SKM-1 (cell line): ENCODE measurements at regions not wholly inside any gene's neighbourhood (a gene's known extent, or its start where the extent isn't known, plus 50 kb on each side); places are given as distances from the start of the nearest gene placed in this dataset.

ENCODE experiments used
- DNase-seq: peaks from one replicate; lab custom pipeline; 2025; ENCODE audit not compliant: unreplicated experiment; lab: John Stamatoyannopoulos, UW

DNA sequence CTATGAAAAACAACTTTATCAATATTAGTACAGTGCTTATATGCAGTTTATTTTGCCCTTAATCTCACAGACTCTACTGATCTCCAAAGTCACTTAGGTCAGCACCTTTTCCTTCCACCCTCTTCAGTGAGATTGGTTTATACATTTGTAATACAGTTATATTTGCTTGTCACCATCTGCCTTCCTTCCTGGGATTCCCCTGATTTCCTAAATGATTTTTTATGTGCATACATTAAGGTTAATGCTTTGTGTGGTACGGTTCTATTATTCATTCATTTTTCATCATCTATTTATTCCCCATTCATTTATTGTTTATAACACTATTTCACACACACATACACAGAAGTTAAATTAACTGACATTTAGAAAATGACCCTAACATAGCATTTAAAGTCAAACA is 419.8 kb upstream of the CDH11 start:
- DNase-seq, result no peak

DNA sequence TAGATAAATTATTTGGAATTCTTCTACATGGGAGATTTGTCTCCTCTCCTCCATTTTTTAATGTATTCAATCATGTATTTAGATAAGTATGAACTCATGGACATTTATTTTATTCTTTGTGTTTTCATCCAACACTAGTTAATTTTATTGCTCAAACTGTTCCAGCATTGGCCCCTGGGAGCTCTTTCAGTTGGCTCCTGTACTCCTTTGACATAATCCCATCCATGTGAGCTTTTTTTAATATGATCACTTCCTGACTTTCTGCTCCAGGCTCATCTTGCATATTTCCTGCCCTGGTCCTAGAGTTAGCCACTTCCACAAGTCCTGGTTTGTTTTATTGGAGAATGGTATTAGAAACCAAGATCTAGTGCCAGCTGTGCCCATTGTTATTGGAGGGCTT is 419.0 kb upstream of the CDH11 start:
- DNase-seq, result no peak

DNA sequence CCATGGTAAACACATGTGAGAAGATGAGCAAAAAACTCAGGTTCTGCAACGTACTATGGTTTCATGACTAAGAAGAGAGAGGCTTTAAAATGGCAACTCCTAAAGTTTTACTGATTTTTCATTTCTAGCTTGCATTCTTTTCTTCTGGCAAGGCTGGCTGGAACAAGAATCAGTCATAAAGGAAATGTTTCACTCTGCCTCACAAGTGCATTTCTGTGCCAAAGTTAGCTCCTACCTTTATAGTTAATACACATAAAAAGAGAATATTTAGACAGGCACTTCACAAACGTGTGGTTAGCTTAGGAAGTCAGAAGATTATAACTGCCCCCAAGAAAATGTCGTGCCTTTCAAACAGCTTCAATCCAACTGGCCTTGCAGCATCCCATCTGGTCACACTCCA is 417.1 kb upstream of the CDH11 start:
- no peak for DNase-seq

DNA sequence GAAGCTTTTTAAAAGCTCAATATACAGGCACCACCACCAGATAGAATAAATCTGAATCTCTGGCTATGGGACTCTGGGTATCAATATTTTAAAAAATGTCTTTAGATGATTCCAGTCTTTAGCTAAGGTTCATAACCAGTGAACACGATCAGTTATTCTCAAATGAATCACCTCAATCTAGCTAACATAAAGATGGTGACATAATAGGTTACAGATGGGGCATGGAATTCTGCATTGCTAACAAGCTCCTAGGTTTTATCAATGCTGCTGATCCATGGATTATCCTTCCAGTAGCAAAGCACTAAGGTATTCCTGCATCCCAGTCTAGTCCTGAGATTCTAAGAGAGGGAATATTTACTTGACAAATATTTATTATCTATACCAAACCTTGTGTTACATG is 415.5 kb upstream of the CDH11 start:
- DNase-seq, result no peak

DNA sequence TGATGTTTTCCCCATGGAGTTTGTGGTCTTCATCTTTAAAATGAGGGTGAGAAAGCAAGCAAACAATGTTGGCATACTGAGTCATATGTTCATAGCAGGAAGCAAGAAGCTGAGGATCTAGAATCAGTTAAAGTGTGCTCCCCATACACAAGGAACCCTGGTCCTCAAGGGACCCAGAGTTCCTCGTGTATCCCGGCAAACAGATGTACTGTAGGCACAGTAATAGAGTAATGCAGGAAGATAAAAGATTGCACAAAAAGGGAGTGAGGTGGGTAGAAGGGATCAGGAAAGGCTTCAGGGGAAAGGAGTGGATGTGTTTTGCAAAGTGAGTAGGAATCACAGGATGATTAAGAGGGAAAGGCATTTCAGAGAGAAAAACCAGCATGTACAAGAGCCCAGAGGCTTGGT is 412.3 kb upstream of the CDH11 start:
- no peak for DNase-seq

DNA sequence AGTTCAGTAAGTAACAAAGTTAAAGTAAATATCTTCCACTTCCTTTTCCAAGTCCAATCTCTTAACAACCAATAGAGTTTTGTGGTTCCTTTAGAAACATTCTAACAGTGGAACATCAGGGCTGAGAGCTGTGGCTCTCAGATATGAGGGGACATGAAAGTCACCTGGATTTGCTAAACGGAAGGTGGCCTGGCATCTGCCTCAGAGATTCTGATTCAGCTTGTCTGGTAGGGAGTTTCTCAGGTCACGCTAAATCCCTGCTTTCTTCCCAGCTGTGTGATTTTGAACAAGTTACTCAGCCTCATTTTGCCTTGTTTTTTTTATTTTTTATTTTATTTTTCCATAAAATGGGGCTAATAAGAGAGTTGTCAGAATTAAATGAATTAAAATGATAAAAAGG is 411.0 kb upstream of the CDH11 start:
- DNase-seq, result no peak

DNA sequence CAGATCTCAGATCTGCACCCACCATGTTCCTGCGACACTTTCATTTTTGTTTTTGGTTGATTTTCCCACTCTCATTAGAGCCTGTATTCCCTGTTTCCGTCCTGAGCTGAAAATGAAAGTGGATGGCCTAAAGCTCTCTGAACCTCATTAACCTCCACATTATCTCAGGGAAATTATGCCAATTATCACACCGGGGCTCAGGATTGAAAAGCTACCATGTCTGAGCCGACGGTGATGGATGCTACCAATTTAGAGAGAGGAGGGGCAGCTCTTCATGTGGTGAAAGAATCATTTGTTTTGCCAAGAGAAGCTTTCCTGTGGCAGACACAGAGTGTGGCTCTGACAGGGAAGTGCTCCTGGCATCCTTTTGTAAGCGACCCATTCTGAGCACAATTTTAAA is 410.4 kb upstream of the CDH11 start:
- no peak for DNase-seq

DNA sequence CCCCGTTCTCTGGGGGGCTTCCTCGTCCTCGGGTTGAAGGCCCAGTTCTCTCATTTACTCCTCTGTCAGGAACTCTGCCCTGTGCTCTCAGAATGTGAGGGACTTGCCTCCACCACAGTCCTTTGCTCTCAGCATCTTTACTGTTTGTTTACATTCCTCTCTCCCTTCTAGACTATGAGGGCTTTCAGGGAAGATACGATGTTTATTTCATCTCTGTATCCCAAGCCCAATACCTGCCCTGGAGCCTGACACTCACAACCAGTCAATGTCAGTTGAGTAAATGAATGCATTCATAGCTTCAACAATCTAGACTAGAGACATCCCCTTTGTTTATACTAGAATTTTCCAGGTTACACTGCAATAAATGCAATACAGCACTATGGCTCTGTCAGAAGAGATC is 409.6 kb upstream of the CDH11 start:
- DNase-seq, result no peak

DNA sequence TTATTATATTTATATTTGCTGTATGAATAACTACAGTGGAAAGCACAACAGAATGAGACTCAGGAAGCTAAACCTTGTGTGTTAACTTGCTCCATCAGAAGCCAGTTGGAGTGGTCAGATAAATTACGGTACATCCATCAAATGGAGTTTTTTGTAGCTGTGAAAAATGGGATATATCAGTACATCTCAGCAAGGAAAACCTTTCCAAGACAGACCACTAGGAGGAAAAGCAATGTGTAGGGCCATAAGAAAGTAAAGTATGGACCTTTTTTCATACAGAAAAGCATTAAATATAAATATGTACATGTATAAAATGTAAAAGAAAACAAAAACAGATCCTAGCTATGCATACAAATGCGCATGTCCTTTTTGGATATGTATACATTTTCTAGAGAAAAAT is 403.8 kb upstream of the CDH11 start:
- no peak for DNase-seq

DNA sequence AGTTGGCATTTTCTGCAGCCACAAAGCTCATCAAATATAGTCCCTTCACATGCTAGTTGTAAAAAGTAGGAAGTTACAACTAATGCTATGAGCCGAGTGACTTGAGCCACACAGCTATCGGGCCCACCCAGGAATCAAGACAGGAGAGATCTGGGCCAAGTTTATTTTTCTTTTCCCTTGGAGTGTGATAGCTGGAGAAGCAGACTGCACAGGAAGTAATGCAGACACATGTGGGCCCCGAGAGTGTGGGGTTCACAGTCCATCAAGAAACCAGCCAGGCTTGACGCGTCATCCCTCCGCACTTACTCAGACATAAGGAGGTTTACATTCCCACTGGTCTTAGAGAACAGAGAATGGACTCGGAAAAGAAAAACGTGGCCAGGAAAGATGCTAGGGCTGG is 403.1 kb upstream of the CDH11 start:
- DNase-seq, result no peak

DNA sequence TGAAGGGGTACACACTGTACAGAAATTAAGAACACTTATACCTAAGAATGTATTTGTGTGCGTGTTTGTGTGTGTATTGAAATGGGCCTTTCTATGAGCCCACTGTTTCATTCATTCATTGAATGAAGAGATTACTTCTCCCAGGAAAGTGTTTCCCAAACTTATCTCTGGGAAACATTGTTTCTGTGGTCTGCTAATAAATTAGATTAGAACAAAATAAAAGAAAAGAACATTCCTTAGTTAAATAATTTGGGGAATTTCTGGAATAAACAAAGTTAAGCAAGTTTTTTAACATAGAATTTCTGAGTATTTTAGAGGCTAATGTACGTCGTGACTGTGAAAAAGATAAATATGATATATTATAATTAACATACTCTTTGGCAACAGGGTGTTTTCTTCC is 402.4 kb upstream of the CDH11 start:
- no peak for DNase-seq

DNA sequence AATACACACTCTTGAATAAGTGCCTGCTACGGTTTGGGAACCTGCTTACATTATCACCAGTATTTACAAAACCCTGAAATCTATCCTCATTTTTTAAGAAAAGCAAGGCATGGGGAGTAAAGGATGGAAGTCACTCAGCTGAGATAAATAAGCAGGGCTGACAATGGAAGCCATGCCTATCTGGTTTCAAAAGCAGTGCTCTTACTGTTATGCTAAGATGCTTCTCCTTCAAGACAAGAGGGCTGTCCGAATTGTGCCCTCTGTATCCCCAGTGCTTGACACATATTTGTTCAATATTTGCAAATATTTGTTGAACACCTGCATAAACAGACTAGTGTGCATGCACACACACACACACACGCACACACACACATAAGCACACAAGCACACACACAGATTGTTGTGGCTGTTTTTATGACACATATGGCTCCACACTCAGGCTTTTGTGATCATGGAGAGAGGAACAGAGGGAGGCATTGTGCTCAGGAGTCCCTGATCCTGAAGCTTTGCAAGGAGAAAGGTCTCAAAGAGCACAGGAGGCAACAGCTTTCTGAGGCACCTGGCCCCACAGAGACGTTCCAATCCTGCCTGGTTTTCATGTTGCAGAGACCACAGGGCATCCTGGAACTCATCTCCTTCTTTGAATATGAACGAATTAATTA is 401.6 kb upstream of the CDH11 start:
- no peak for DNase-seq

DNA sequence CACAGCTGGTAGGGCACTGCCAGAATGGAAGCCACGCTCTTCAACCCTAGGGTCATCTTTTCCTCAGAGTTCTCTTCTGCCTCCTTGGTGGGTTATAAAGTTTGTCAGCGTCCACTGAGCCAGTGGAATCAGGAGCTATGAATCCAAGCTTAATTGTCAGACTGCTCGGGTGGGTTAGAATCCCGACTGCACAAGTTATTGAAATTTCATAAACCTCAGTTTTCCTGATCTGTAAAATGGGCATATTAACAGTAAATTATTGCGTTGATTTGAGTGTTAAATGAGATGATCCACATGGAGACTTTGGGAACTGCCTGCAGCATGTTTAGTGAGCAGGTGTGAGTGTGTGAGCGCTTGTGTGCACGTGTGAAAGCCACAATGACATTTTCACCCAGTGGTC is 400.5 kb upstream of the CDH11 start:
- no peak for DNase-seq

DNA sequence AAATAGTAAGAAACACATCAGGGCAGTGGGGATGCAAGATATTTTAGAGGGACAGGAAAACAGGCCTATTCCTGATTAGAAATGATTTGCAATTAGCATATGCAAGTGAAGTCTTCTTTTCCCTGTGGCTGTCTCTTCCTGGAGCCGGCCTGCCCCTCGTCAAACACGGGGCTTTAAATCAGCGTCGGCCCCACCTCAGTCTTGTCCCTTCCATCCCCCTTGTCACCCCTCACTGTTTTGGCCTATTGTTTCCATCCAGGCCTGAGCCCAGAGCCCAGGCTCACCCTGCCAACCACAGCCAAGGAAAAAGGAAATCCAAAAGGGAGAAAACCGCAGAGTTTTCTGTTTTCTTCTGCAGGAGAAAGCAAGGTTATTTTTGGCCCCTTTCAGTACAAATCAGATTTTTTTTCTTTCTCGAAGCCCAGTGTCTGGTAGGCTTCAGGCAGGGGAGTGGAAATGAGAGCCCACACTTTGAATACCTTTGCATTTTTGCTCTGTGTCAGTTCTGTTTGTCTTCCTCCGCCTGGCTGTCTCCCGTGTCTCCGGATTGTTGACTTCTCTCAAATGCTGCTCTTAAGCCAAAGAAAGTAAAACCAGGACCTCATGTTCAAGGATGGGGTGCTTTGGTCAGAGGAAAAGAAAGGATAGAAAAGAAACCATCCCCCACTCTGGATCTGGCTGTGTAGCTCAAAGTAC is 399.9 kb upstream of the CDH11 start:
- DNase-seq, result no peak

DNA sequence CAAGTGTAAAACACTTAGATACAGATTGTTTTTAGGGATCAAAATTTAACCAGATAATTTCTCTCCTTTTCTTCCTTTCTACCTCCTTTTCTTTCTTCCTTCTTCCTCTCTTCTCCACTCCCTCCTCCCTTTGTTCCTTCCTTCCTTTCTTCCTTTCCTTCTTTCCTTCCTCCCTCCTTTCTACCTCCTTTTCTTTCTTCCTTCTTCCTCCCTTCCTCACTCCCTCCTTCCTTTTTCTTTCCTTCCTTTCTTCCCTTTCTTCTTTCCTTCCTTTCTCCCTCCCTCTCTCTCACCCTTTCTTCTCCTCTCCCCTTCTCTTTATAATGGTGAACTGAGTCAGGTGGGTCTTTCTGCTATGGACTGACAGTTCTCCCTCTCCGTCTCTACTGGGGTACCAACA is 397.5 kb upstream of the CDH11 start:
- DNase-seq, result no peak

DNA sequence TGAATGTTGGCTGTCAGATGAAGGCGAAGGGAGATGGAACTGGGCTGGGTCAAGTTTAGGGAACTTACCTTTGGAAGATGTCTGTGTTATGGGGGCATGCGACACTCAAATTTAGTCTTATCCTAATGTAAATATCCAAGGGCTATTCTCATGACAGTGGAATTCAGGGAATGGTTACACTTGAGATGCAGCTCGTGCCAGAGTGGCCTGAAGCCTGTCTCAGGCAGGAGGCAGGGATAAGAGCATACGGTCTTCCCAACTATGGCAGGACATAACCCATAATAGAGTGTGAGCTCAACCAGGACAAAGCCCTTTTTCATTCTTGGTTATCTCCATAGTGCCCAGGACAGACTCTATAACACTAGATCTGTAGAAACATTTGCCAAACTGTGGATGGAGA is 393.3 kb upstream of the CDH11 start:
- DNase-seq, result no peak

DNA sequence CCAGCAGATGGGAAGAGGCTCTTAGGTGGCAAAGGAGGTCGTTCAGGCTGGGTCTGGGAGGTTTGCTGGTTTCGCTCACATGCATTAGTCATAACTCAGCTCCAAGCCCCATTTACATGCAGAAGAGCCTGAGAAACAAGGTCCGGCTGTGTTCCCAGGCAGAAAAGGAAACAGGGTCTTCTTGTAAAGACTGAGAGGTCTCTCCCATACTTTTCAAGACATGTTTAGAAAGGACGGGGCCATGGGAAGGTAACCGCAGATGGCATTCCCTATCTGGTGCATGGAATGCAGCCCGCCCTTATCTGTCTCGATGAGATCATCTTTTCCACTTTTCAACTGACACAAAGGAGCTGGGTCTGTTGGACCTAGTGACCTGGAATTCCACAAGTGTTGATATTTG is 389.0 kb upstream of the CDH11 start:
- no peak for DNase-seq

DNA sequence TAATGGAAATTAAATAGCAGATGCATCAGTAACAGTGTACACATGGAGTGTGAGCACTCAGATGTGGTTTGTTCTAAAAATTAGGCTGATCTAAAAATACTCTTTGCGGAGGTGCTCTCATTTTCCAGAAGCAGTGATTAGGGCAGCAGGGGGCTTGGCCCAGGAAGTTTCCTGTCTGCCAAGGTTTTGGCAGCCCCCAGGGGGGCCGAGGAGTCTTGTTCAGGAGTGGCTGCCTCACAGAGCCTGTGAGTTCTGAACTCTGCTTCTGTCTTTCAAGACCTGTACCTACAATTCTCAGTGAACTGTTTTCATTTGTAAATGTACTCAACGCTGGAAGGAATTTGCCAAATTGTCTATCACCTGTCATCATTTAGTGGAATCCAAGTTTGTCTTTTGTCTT is 388.4 kb upstream of the CDH11 start:
- DNase-seq, result no peak

DNA sequence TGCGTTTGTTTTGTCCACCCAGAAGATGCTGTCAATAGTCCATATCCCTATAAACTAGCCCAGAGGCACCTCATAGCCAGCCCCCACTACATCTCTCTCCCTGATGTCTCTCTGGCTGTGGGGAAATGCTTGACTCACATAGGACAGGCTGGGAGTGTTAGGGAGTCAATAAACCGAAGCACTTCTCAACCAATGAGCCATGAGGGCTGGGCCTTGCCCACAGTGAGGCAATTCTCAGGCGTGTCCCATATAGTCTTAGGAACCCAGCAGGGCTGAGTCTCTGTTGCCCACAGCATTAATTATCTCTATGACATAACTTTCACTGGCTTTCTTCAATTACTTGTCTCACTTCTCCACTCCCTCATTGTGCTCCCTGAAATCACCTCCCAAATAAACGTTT is 387.3 kb upstream of the CDH11 start:
- DNase-seq, result no peak

DNA sequence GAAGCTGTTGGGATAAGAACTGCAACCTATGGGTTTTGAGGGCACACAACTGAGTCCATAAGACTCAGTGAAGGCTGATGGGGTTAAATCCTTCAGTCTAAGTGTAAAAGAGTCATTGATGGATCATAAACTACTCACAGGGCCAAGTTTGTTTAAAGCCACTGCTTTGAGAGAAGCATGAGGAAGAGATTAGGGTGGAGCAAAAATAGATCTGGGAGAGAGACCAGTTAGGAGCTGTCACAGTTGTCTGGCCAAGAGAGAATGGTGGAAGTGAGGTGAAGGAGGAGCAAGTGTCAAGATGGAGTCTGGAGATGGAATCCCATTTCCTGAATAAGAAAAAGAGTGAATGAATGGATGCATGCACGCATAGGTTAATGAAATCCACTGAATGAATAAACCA is 379.1 kb upstream of the CDH11 start:
- no peak for DNase-seq

DNA sequence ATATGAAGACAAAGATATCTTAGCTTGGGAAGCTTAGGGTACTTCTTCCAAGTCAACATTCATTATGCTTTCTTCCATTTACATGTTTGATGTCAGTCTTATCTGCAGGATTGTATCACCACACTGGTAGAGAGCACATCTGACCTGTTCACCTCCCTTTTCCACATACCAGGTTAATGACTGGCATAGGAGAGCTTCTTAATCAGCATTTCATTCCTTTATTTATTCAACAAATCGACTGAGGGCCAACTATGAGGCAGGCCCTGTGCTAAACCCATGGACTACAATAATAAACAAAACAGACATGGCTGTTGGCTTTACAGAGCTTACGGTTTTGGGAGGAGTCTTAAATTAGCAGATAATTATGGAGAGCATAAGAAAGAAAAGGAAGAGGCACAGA is 378.1 kb upstream of the CDH11 start:
- DNase-seq, result no peak

DNA sequence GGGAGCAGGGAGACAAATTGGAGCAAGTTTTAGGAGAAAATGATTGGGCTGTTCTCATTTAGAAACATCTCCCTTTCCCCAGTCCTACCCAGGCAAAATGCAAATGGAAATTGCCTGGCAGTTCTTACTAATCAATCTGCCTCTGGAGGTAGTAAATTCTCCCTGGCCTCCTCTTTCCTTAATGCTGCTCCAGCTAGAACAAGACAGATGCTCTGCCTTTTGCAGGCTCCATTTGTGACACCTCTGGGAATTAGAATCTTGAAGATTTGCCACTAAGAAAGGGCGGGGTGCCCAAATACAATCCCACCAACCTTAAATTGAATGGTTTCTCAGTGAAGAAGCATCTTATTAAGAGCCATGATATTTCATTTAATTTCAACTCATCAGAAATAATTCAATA is 377.7 kb upstream of the CDH11 start:
- DNase-seq, result no peak

DNA sequence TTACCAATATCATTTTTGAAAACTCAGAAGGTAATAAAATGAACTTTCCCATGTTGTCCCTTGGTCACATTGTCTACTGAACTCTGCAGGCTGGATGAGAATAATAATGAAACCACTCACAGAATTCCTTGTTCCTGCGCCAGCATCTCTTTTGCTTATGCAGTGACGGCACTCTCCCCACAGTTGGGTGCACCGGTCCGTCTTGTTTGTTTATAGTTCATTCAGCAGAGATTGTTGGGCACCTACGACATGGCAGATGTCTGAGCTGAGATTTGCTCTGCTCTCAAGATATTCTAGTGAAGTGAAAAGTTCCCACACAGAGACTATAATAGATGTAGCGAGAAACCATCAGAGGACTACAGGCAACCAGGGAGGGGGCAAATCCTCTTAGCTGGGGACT is 375.7 kb upstream of the CDH11 start:
- DNase-seq, result no peak
